ENCODE measurements at regions not wholly inside any gene's neighbourhood (a gene's known extent, or its start where the extent isn't known, plus 50 kb on each side); places are given as distances from the start of the nearest gene placed in this dataset.

GRCh38 chr6:109269057-109269456 lies 113.2 kb downstream of the CD164 start:
- TF ChIP-seq FOXP2 (optimal IDR thresholded peaks at IDR 0.05; ENCODE audit: borderline replicate concordance, extremely low read depth, extremely low read length, insufficient read depth) (no peak), TAF1 (IDR thresholded peaks at IDR 0.05; ENCODE audit: borderline replicate concordance, insufficient read depth, low read length) (no peak), SIN3A (IDR thresholded peaks at IDR 0.05; ENCODE audit: borderline replicate concordance, insufficient read depth, low read length) (no peak), POLR2AphosphoS5 (IDR thresholded peaks at IDR 0.05; ENCODE audit: low read depth, low read length) (no peak)

GRCh38 chr6:109265530-109265929 lies 116.7 kb downstream of the CD164 start:
- TF ChIP-seq TAF1 (IDR thresholded peaks at IDR 0.05; ENCODE audit: borderline replicate concordance, insufficient read depth, low read length), result no peak

GRCh38 chr6:109263873-109264700 lies 118.2 kb downstream of the CD164 start:
- TF ChIP-seq REST (IDR thresholded peaks at IDR 0.05; ENCODE audit: insufficient read depth in 1 of 2, low read depth in 2 of 2, low read length in 2 of 2) (no peak), TAF1 (IDR thresholded peaks at IDR 0.05; ENCODE audit: borderline replicate concordance, insufficient read depth, low read length) (no peak), SIN3A (IDR thresholded peaks at IDR 0.05; ENCODE audit: borderline replicate concordance, insufficient read depth, low read length) (no peak), POLR2AphosphoS5 (IDR thresholded peaks at IDR 0.05; ENCODE audit: low read depth, low read length) (no peak), FOXP2 (optimal IDR thresholded peaks at IDR 0.05; ENCODE audit: borderline replicate concordance, extremely low read depth, extremely low read length, insufficient read depth) (no peak)

- TF ChIP-seq SIN3A (IDR thresholded peaks at IDR 0.05; ENCODE audit: borderline replicate concordance, insufficient read depth, low read length) (no peak), POLR2AphosphoS5 (IDR thresholded peaks at IDR 0.05; ENCODE audit: low read depth, low read length) (no peak), REST (IDR thresholded peaks at IDR 0.05; ENCODE audit: insufficient read depth in 1 of 2, low read depth in 2 of 2, low read length in 2 of 2) (no peak), TAF1 (IDR thresholded peaks at IDR 0.05; ENCODE audit: borderline replicate concordance, insufficient read depth, low read length) (no peak)
Observed at GRCh38 chr6:109262261-109262660, 120.0 kb downstream of the CD164 start.

- TF ChIP-seq POLR2AphosphoS5 (IDR thresholded peaks at IDR 0.05; ENCODE audit: low read depth, low read length), result no peak
- TF ChIP-seq TAF1 (IDR thresholded peaks at IDR 0.05; ENCODE audit: borderline replicate concordance, insufficient read depth, low read length), result no peak
- no peak for TF ChIP-seq FOXP2 (optimal IDR thresholded peaks at IDR 0.05; ENCODE audit: borderline replicate concordance, extremely low read depth, extremely low read length, insufficient read depth)
- no peak for TF ChIP-seq SIN3A (IDR thresholded peaks at IDR 0.05; ENCODE audit: borderline replicate concordance, insufficient read depth, low read length)
- no peak for TF ChIP-seq REST (IDR thresholded peaks at IDR 0.05; ENCODE audit: insufficient read depth in 1 of 2, low read depth in 2 of 2, low read length in 2 of 2)
Observed at GRCh38 chr6:109261811-109262210, 120.5 kb downstream of the CD164 start.

- TF ChIP-seq SIN3A (IDR thresholded peaks at IDR 0.05; ENCODE audit: borderline replicate concordance, insufficient read depth, low read length) (no peak), POLR2AphosphoS5 (IDR thresholded peaks at IDR 0.05; ENCODE audit: low read depth, low read length) (no peak), TAF1 (IDR thresholded peaks at IDR 0.05; ENCODE audit: borderline replicate concordance, insufficient read depth, low read length) (no peak)
Observed at GRCh38 chr6:109260701-109261100, 121.6 kb downstream of the CD164 start.

Measured in PFSK-1 (cell line).